GM12872 (cell line): ENCODE measurements at regions not wholly inside any gene's neighbourhood (a gene's known extent, or its start where the extent isn't known, plus 50 kb on each side); places are given as distances from the start of the nearest gene placed in this dataset.

Source experiments
- CTCF ChIP-seq: IDR thresholded peaks from 3 replicates; pipeline ENCODE4 v1.5.1; 2011; ENCODE audit warnings: low read depth, mild to moderate bottlenecking, low read length, moderate library complexity; ENCODE audit not compliant: insufficient read depth

- no peak for TF ChIP-seq CTCF
Measured at GRCh38 chr10:118452098-118452497, 110.0 kb upstream of the FAM204A start.

GRCh38 chr10:118449521-118449920, 107.4 kb upstream of the FAM204A start:
- TF ChIP-seq CTCF, result no peak

GRCh38 chr10:118448744-118449143, 106.6 kb upstream of the FAM204A start:
- no peak for TF ChIP-seq CTCF

GRCh38 chr10:118447478-118448270, 105.5 kb upstream of the FAM204A start:
- no peak for TF ChIP-seq CTCF

- TF ChIP-seq CTCF, result no peak
Measured at GRCh38 chr10:118445535-118445934, 103.4 kb upstream of the FAM204A start.

- no peak for TF ChIP-seq CTCF
Measured at GRCh38 chr10:118444069-118444468, 101.9 kb upstream of the FAM204A start.

GRCh38 chr10:118442032-118442431, 99.9 kb upstream of the FAM204A start:
- TF ChIP-seq CTCF, result no peak
